Kidney (tissue), 13 donors: ENCODE measurements at regions not wholly inside any gene's neighbourhood (a gene's known extent, or its start where the extent isn't known, plus 50 kb on each side); places are given as distances from the start of the nearest gene placed in this dataset.
"Not testable (repeated sequence)": the region's sequence is repeated elsewhere in the genome, so short reads cannot be mapped to it uniquely, and the experiment has no call there.

Experiments used
- DNase-seq, 5 donors: peaks; one replicate each; pipeline ENCODE4 v3.0.0-alpha.2; 2013 to 2020
- FAIRE-seq: peaks from 2 replicates; lab custom pipeline; 2012; peaks lifted over from hg19 to GRCh38; lab: Jason Lieb, UNC
- H3K27ac ChIP-seq, 2 donors: one replicate each; pipeline ENCODE4 v1.7.0; 2013; ENCODE audit warnings: low read depth in 2 of 2, low read length in 2 of 2, inconsistent platforms in 1 of 2
- H3K27me3 ChIP-seq: one replicate; pipeline ENCODE4 v1.7.1; 2013; ENCODE audit warnings: low read length, inconsistent platforms; ENCODE audit not compliant: control insufficient read depth, insufficient read depth
- H3K36me3 ChIP-seq, 3 donors: one replicate each; pipeline versions ENCODE4 v1.7.0 to v1.7.1; 2013; ENCODE audit warnings: low read length in 3 of 3, control low read depth in 1 of 3, inconsistent platforms in 1 of 3; ENCODE audit not compliant: insufficient read depth in 3 of 3, control insufficient read depth in 2 of 3
- H3K4me1 ChIP-seq, 3 donors: one replicate each; pipeline versions ENCODE4 v1.7.0 to v1.7.1; 2013; ENCODE audit warnings: low read length in 3 of 3, inconsistent platforms in 1 of 3, low read depth in 1 of 3; ENCODE audit not compliant: control insufficient read depth in 2 of 3, insufficient read depth in 2 of 3
- H3K4me3 ChIP-seq, 3 donors: one replicate each; pipeline versions ENCODE4 v1.7.0 to v1.8.1; 2013; ENCODE audit warnings: low read length in 3 of 3, control low read depth in 1 of 3, inconsistent platforms in 1 of 3
- H3K9ac ChIP-seq, 3 donors: one replicate each; pipeline versions ENCODE4 v1.7.0 to v1.7.1; 2013; ENCODE audit warnings: low read length in 3 of 3, control low read depth in 1 of 3, inconsistent platforms in 1 of 3
- H3K9me3 ChIP-seq, 3 donors: one replicate each; pipeline versions ENCODE4 v1.7.0 to v1.7.1; 2013; ENCODE audit warnings: low read length in 3 of 3, control low read depth in 1 of 3, inconsistent platforms in 1 of 3; ENCODE audit not compliant: control insufficient read depth in 2 of 3, insufficient read depth in 1 of 3
- intact Hi-C: fragments of 100-400 bp; cut with DNase I; formaldehyde crosslinking; loops from one replicate; pipeline ENCODE4 v1.11.1; 2022
- TF ChIP-seq, protein P1 (sequence below): IDR thresholded peaks from 3 replicates; pipeline ENCODE4 v1.5.1; 2012; ENCODE audit warnings: mild to moderate bottlenecking, moderate library complexity, borderline replicate concordance; ENCODE audit not compliant: insufficient read depth; ENCODE audit errors: extremely low read depth
- donor health status: control.
- donor health status: control.
- donor health status: control.
- donor health status: control.
- donor health status: control.
- donor health status: DM: yes; HTN: yes; CAD: no.
- donor health status: Normal renal cell carcinoma (clear cell type).

DNA sequence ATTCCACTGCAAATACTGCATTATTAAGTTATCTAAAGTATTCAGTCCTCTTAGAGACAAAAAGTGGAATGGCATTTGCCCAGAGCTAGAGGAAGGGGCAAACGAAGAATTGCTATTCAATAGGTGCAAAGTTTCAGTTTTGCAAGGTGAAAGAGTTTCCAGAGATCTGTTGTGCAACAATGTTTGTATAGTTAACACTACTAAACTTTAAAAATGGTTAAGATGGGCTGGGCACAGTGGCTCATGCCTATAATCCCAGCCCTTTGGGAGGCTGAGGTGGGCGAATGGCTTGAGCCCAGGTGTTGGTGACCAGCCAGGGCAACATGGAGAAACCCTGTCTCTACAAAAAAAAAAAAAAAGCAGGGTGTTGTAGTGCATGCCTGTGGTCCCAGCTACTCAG is 102.5 kb downstream of the LUZP4 start:
- DNase-seq (no peak), FAIRE-seq (no peak)
- H3K4me1 ChIP-seq, result no peaks in the 10 kb centered on the region
- intact Hi-C loops, result no loop called here
- H3K36me3 ChIP-seq, result no peaks in the 10 kb centered on the region
- TF ChIP-seq, protein P1, sequence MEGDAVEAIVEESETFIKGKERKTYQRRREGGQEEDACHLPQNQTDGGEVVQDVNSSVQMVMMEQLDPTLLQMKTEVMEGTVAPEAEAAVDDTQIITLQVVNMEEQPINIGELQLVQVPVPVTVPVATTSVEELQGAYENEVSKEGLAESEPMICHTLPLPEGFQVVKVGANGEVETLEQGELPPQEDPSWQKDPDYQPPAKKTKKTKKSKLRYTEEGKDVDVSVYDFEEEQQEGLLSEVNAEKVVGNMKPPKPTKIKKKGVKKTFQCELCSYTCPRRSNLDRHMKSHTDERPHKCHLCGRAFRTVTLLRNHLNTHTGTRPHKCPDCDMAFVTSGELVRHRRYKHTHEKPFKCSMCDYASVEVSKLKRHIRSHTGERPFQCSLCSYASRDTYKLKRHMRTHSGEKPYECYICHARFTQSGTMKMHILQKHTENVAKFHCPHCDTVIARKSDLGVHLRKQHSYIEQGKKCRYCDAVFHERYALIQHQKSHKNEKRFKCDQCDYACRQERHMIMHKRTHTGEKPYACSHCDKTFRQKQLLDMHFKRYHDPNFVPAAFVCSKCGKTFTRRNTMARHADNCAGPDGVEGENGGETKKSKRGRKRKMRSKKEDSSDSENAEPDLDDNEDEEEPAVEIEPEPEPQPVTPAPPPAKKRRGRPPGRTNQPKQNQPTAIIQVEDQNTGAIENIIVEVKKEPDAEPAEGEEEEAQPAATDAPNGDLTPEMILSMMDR, result no peak
- no peak overlapping the region for H3K27ac ChIP-seq
- no peak overlapping the region for H3K9ac ChIP-seq
- no peak overlapping the region for H3K4me3 ChIP-seq
- H3K9me3 ChIP-seq, result no peaks in the 10 kb centered on the region
- H3K27me3 ChIP-seq, result peaks cover 3% of the 10 kb centered on the region

DNA sequence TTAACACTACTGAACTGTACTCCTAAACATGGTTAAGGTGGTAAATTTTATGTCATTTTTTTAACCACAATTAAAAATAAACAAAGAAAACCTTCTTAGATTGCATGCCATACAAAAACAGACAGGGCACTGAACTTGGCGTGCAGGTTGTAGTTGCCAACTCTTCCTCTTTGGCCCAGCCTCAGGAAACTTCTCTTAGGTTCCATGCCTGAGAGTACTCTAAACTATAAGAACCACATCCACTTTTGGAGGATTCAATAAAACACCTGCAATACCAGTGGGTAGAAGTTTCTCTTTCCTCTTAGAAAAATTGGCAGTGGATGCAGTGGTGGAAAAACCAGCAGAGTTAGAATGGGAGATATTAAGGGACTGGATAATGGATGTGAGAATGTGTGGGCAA is 103.4 kb downstream of the LUZP4 start:
- TF ChIP-seq, protein P1, result no peak
- H3K9ac ChIP-seq, result no peak overlapping the region
- FAIRE-seq, result no peak
- H3K27ac ChIP-seq, result no peak overlapping the region
- no peaks in the 10 kb centered on the region for H3K36me3 ChIP-seq
- H3K27me3 ChIP-seq, result peaks cover 3% of the 10 kb centered on the region
- H3K4me1 ChIP-seq, result no peaks in the 10 kb centered on the region
- H3K4me3 ChIP-seq, result no peak overlapping the region
- no peaks in the 10 kb centered on the region for H3K9me3 ChIP-seq
- no peak for DNase-seq
- intact Hi-C loops, result no loop called here

DNA sequence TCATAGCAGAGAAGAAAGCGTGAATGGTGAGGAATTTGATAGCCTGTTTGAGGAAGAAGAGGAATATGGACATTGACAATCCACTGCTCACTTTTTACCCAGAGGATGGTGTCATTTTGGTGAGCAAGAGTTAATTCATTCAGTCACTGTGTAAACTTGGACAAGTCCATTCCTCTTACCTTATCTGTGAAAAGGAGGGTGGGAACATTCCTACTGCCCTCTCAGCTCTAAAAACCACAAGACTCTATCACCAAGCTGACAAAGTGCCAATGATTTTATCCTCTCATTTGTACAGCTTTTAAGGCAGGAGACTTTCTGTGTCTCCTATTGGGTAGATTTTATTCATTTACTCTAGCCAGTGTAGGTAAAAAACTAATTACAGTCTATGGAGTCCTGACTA is 103.8 kb downstream of the LUZP4 start:
- H3K36me3 ChIP-seq, result no peaks in the 10 kb centered on the region
- intact Hi-C loops, result no loop called here
- peaks cover 3% of the 10 kb centered on the region for H3K27me3 ChIP-seq
- no peaks in the 10 kb centered on the region for H3K4me1 ChIP-seq
- no peak overlapping the region for H3K27ac ChIP-seq
- H3K4me3 ChIP-seq, result no peak overlapping the region
- FAIRE-seq (no peak), DNase-seq (no peak)
- H3K9me3 ChIP-seq, result no peaks in the 10 kb centered on the region
- no peak overlapping the region for H3K9ac ChIP-seq
- TF ChIP-seq, protein P1, result no peak

DNA sequence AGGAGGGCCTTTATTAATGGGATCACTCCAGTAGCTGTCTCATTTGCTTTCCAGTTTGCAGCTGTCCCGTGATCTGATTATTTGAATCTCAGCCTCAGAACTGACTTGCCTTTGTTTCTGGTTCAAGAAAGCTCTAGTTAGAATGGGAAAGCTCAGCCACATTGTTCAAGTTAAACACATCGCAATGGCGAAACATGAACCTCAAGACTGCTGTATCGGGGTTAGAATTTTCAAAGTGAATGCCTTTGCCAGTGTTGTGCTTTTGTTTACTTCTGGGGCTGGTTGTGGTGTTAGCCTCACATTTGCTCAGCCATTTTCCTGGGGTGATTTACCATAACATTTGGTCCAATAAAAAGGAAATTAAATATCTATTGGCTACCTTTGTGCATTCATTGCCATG is 105.3 kb downstream of the LUZP4 start:
- not testable (repeated sequence) for DNase-seq, FAIRE-seq

More for the DNA sequence above, 105.3 kb downstream of the LUZP4 start:
- H3K27me3 ChIP-seq, H3K4me3 ChIP-seq, H3K27ac ChIP-seq, H3K9me3 ChIP-seq, intact Hi-C loops, H3K9ac ChIP-seq, H3K4me1 ChIP-seq, H3K36me3 ChIP-seq: not testable (repeated sequence)
